ENCODE measurements at regions not wholly inside any gene's neighbourhood (a gene's known extent, or its start where the extent isn't known, plus 50 kb on each side); places are given as distances from the start of the nearest gene placed in this dataset.

DNA sequence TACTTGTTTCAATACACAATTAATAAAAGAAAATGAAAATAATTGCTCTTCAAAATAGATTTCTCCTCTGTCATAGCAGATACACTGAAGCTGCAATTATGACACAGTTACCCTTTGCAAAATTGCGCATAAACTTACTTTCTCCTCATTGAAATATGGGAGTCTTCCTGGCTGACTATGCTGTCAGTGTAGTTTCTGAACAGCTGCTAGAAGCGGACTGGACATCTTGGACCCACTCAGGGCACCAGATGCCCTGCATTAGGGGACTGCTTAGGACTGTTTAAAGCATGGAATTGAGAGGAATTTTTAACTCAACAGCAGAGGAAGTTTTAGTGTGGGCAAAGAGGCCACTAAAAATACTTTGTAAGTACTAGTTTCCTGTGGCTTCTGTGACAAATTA is 454.9 kb downstream of the ATP23 start:
- Mint-ChIP-seq H3K9me3 (peaks cover 5% of the 10 kb centered on the region), H3K4me3 (no peak overlapping the region), H3K36me3 (ENCODE audit: insufficient read depth) (no peaks in the 10 kb centered on the region), H3K27me3 (ENCODE audit: low read depth) (no peaks in the 10 kb centered on the region), H3K4me1 (ENCODE audit: low read depth) (no peaks in the 10 kb centered on the region)
- ATAC-seq (no peak), DNase-seq (no peak)

- ATAC-seq (no peak), DNase-seq (no peak)
- no peaks in the 10 kb centered on the region for H3K27me3 Mint-ChIP-seq (ENCODE audit: low read depth)
- H3K4me3 Mint-ChIP-seq: no peak overlapping the region
- no peaks in the 10 kb centered on the region for H3K4me1 Mint-ChIP-seq (ENCODE audit: low read depth)
- H3K36me3 Mint-ChIP-seq (ENCODE audit: insufficient read depth): no peaks in the 10 kb centered on the region
- no peaks in the 10 kb centered on the region for H3K9me3 Mint-ChIP-seq
Measured at GRCh38 chr12:58405363-58405762, 464.0 kb downstream of the ATP23 start.

DNA sequence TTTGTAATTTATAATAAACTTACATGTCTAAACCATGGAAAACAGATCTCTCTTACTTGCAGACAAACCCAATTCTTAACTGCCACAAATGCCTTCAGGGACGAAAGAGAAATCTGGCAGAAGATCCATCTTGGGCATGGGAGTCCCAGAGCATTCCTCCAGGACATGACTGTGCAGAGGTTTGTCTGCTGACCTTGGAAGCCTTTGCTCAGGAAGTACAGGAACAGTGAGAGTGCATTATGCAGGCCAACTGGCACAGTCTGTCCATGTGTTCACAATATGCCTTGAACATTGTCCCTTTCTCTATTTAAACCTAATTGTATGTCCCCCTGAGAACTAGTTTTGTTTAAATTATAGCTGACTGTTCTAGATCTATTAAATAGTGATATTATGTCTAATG is 467.1 kb downstream of the ATP23 start:
- Mint-ChIP-seq H3K4me3 (no peak overlapping the region), H3K4me1 (ENCODE audit: low read depth) (no peaks in the 10 kb centered on the region), H3K36me3 (ENCODE audit: insufficient read depth) (no peaks in the 10 kb centered on the region), H3K9me3 (no peaks in the 10 kb centered on the region), H3K27me3 (ENCODE audit: low read depth) (no peaks in the 10 kb centered on the region)
- ATAC-seq (no peak), DNase-seq (no peak)

DNA sequence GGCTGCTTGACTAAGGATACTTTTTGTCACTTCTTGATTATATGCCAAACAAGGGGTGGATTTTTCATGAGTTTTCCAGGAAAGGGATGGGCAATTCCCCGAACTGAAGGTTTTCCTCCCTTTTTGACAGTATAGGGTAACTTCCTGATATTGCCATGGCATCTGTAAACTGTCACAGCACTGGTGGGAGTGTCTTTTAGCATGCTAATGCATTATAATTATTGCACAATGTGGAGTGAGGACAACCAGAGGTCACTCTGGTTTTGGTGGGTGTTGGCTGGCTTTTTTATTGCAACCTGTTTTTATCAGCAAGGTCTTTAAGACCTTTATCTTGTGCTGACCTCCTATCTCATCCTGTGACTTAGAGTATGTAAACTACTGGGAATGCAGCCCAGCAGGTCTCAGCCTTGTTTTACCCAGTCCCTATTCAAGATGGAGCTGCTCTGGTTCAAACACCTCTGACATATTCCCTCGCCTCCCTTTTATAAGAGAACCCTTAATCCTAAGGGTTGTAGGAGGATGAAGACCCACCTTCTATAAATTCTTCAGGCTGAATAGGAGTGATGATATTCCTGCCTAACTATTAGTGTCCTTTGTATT is 471.2 kb downstream of the ATP23 start:
- DNase-seq: no peak
- Mint-ChIP-seq H3K27me3 (ENCODE audit: low read depth) (peaks cover 2% of the 10 kb centered on the region), H3K4me1 (ENCODE audit: low read depth) (no peaks in the 10 kb centered on the region), H3K9me3 (no peaks in the 10 kb centered on the region), H3K36me3 (ENCODE audit: insufficient read depth) (no peaks in the 10 kb centered on the region), H3K4me3 (no peak overlapping the region)
- ATAC-seq: no peak

DNA sequence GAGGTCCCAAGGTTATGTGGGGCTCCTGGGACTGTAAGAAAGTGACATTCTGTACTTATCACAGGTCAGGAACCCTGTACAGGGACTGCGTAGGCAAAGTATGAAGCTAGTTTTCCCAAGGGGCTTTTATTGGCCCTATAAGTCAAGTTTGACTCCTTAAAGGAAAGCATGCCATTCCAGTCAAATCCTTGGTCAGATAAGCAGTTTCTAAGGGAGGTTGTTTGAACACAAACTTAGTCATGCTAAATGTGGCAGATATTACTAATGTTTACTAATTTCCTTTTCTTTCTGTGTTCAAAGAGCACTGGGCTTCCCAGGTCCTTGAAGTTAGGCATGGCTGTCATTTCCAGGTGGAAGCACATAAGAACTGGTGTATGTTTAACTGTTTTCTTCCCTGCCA is 472.4 kb downstream of the ATP23 start:
- no peak for ATAC-seq
- H3K4me1 Mint-ChIP-seq (ENCODE audit: low read depth): no peaks in the 10 kb centered on the region
- H3K27me3 Mint-ChIP-seq (ENCODE audit: low read depth): peaks cover 2% of the 10 kb centered on the region
- no peaks in the 10 kb centered on the region for H3K9me3 Mint-ChIP-seq
- no peaks in the 10 kb centered on the region for H3K36me3 Mint-ChIP-seq (ENCODE audit: insufficient read depth)
- H3K4me3 Mint-ChIP-seq: no peak overlapping the region
- DNase-seq: no peak

DNA sequence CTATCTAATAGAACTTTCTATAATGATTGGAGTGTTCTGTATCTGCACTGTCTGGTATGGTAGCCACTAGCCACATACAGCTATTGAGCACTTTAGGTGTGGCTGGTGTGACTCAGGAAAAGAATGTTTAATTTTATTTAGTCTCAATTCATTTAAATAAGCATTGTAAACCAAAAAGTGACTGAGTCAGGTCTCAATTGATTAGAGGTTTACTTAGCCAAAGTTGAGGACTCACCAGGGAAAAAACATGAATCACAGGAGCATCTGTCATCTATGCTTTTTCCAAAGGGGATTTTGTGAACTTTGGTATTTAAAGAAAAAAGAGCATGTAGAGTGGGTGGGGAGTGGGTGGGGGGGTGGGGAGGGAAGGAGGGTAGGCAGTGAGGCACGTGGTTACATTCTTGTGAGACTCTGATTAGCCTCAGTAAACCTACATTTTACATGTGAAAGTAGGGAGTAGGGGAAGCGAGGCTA is 473.1 kb downstream of the ATP23 start:
- DNase-seq (no peak), ATAC-seq (no peak)
- no peaks in the 10 kb centered on the region for H3K9me3 Mint-ChIP-seq

GRCh38 chr12:58415716-58416115 is 474.3 kb downstream of the ATP23 start:
- Mint-ChIP-seq H3K9me3 (no peaks in the 10 kb centered on the region), H3K4me3 (no peak overlapping the region), H3K36me3 (ENCODE audit: insufficient read depth) (no peaks in the 10 kb centered on the region), H3K27me3 (ENCODE audit: low read depth) (peaks cover 4% of the 10 kb centered on the region), H3K4me1 (ENCODE audit: low read depth) (no peaks in the 10 kb centered on the region)
- ATAC-seq (no peak), DNase-seq (no peak)

More for the DNA sequence above, 473.1 kb downstream of the ATP23 start:
- no peak overlapping the region for H3K4me3 Mint-ChIP-seq
- peaks cover 4% of the 10 kb centered on the region for H3K27me3 Mint-ChIP-seq (ENCODE audit: low read depth)
- no peaks in the 10 kb centered on the region for H3K4me1 Mint-ChIP-seq (ENCODE audit: low read depth)
- H3K36me3 Mint-ChIP-seq (ENCODE audit: insufficient read depth): no peaks in the 10 kb centered on the region

DNA sequence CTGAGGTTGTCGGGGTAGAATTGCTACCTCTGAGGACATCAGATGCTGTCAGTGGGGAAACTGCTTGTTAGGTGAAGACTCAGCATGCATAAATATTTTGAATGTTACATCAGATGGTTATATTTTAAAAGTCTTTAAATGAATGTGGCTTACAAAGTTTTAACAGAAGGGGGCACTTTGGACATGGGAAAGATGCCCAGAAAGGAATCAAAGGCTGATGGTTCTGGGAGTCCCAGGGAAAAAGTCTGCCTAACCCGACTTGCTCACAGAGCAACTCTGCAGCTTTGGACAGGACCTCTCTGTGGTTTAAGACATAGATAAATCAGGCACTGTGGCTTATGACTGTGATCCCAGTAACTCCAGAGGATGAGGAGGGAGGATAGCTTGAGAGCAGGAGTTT is 474.9 kb downstream of the ATP23 start:
- no peaks in the 10 kb centered on the region for H3K4me1 Mint-ChIP-seq (ENCODE audit: low read depth)
- H3K27me3 Mint-ChIP-seq (ENCODE audit: low read depth): peaks cover 4% of the 10 kb centered on the region
- H3K9me3 Mint-ChIP-seq: no peaks in the 10 kb centered on the region
- H3K4me3 Mint-ChIP-seq: no peak overlapping the region
- no peak for DNase-seq
- ATAC-seq: no peak
- H3K36me3 Mint-ChIP-seq (ENCODE audit: insufficient read depth): no peaks in the 10 kb centered on the region

DNA sequence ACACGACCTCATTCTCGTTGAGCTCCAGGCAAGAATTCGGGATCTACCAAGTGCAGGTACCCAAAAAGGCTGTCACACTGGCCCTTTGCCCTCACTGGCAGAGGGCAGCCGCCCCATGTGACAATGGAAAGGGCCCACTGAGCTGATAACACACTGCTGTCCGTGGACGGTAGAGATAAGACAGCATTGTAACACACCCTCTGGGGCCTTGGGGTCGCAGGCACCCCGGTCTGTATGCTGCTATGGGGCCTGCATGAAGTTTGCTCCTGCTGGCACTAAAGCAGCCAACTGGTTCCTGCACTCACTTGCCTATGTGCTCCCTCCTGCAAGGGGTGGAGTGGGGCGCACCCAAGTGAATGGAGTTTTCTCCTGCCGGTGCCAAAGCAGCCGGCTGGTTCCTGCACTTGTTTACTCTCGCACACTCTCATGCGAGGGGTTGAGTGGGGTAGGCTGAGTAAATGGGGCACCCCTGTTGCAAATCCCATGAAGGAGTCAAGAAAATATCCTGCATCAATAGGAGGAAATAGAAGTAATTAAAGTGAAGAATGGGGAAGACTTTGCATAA is 477.9 kb downstream of the ATP23 start:
- Mint-ChIP-seq H3K27me3 (ENCODE audit: low read depth) (peaks cover 12% of the 10 kb centered on the region), H3K4me1 (ENCODE audit: low read depth) (no peaks in the 10 kb centered on the region), H3K9me3 (no peaks in the 10 kb centered on the region), H3K36me3 (ENCODE audit: insufficient read depth) (no peaks in the 10 kb centered on the region), H3K4me3 (no peak overlapping the region)
- DNase-seq (no peak), ATAC-seq (no peak)

- no peak for ATAC-seq
- peaks cover 4% of the 10 kb centered on the region for H3K4me1 Mint-ChIP-seq (ENCODE audit: low read depth)
- peaks cover 12% of the 10 kb centered on the region for H3K27me3 Mint-ChIP-seq (ENCODE audit: low read depth)
- H3K9me3 Mint-ChIP-seq: no peaks in the 10 kb centered on the region
- DNase-seq: no peak
- H3K36me3 Mint-ChIP-seq (ENCODE audit: insufficient read depth): no peaks in the 10 kb centered on the region
- no peak overlapping the region for H3K4me3 Mint-ChIP-seq
Measured at GRCh38 chr12:58419905-58420304, 478.5 kb downstream of the ATP23 start.

DNA sequence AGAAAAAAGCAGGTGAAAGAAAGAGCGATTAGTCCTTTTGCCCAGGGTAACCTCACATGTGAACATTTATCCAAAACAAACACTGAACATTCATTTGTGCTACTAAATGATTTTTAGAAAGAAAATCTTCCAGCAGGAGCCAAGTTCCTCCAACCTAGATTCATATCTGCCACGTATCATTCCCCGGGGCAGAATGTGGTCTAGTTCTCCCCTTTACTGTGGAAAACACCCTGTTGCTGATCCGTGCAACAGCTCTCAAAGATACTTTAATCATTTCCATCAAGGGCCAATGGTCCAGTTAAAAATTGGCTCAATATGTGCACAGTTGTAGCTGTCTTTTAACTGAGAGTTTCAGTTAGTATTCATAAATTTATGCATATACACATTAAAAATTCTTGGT is 479.1 kb downstream of the ATP23 start:
- Mint-ChIP-seq H3K27me3 (ENCODE audit: low read depth) (peaks cover 11% of the 10 kb centered on the region), H3K9me3 (no peaks in the 10 kb centered on the region), H3K4me3 (no peak overlapping the region), H3K4me1 (ENCODE audit: low read depth) (peaks cover 7% of the 10 kb centered on the region), H3K36me3 (ENCODE audit: insufficient read depth) (no peaks in the 10 kb centered on the region)
- ATAC-seq: no peak
- DNase-seq: no peak

- peaks cover 14% of the 10 kb centered on the region for H3K4me1 Mint-ChIP-seq (ENCODE audit: low read depth)
- no peaks in the 10 kb centered on the region for H3K36me3 Mint-ChIP-seq (ENCODE audit: insufficient read depth)
Measured at GRCh38 chr12:58421990-58422389, 480.6 kb downstream of the ATP23 start.

DNA sequence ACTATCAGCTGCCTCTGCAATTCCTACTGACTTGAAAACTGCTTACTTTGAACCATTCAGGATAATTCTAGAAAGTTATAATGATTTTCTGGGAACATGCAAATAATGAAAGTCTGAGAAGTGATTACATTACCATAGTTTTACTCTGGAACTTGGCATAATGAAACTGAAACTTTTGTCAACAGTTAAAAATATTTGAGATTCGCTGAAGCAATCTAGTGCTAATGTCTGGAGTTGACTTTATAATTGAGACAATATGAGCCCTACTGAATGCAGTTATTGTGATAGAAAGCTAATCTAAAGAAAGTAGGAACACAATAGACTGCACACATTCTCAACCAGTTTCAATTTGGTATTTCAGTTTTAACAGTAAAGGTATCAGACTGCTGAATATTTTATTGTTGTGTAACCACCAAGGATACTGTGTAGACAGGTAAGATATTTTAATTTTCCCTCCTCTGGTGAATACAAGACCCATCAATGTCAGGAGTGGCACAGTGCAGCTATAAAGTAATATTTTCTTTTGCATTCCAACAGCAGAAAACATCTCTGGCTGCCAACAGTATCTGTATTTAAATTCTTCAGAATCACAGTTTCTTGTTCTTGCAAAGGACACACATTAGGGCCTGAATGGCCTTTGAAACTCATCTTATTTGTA is 483.5 kb downstream of the ATP23 start:
- H3K4me1 Mint-ChIP-seq (ENCODE audit: low read depth): peaks cover 14% of the 10 kb centered on the region
- peak in 1 of 2 donors; percentile 6 for ATAC-seq
- DNase-seq: no peak
- H3K36me3 Mint-ChIP-seq (ENCODE audit: insufficient read depth): no peaks in the 10 kb centered on the region
- no peaks in the 10 kb centered on the region for H3K9me3 Mint-ChIP-seq
- no peak overlapping the region for H3K4me3 Mint-ChIP-seq
- peaks cover 17% of the 10 kb centered on the region for H3K27me3 Mint-ChIP-seq (ENCODE audit: low read depth)

More at GRCh38 chr12:58421990-58422389, 480.6 kb downstream of the ATP23 start:
- ATAC-seq (no peak), DNase-seq (no peak)
- no peaks in the 10 kb centered on the region for H3K9me3 Mint-ChIP-seq
- peaks cover 10% of the 10 kb centered on the region for H3K27me3 Mint-ChIP-seq (ENCODE audit: low read depth)
- H3K4me3 Mint-ChIP-seq: no peak overlapping the region

- no peak overlapping the region for H3K4me3 Mint-ChIP-seq
- H3K36me3 Mint-ChIP-seq (ENCODE audit: insufficient read depth): no peaks in the 10 kb centered on the region
- peaks cover 17% of the 10 kb centered on the region for H3K27me3 Mint-ChIP-seq (ENCODE audit: low read depth)
- H3K9me3 Mint-ChIP-seq: no peaks in the 10 kb centered on the region
- DNase-seq (no peak), ATAC-seq (peak; percentile 87 to 88)
- H3K4me1 Mint-ChIP-seq (ENCODE audit: low read depth): peaks cover 14% of the 10 kb centered on the region
Measured at GRCh38 chr12:58425481-58426392, 484.4 kb downstream of the ATP23 start.

All from activated T-cell treated with anti-CD3 and anti-CD28 coated beads, Interleukin-2, amount 50 U/mL, for 4 hours (primary cell).